Naive thymus-derived CD4-positive, alpha-beta T cell (primary cell): ENCODE measurements at regions not wholly inside any gene's neighbourhood (a gene's known extent, or its start where the extent isn't known, plus 50 kb on each side); places are given as distances from the start of the nearest gene placed in this dataset.

Experiments used
- ATAC-seq: fragments of 150-1000 bp; cut with Tn5 transposase; 2 replicates; pipeline ENCODE4 v1.10.0; 2021; ENCODE audit warnings: mild to moderate bottlenecking, moderate library complexity
- CTCF ChIA-PET: fragments of 350-600 bp; sonication (Branson Sonifier 250); formaldehyde crosslinking; loops from one replicate; lab custom pipeline; 2021; ENCODE audit warnings: antibody characterized with exemption; lab: Charles Lee
- POLR2A ChIA-PET: fragments of 350-600 bp; sonication (Branson Sonifier 250); formaldehyde crosslinking; loops from one replicate; lab custom pipeline; 2021; ENCODE audit warnings: antibody characterized with exemption, inconsistent platforms; lab: Charles Lee
- DNase-seq, 9 donors: peaks; one replicate each; pipeline versions ENCODE4 v3.0.0 to v3.0.0-alpha.2; 2020 to 2022; ENCODE audit warnings: mixed read lengths in 1 of 9
- H3K27ac ChIP-seq: one replicate; pipeline ENCODE4 v1.7.0; 2013; ENCODE audit warnings: mild to moderate bottlenecking, low read depth, low read length, moderate library complexity
- H3K27me3 ChIP-seq, 2 donors: one replicate each; pipeline ENCODE4 v1.7.0; 2013; ENCODE audit warnings: low read length in 2 of 2, mild to moderate bottlenecking in 2 of 2, moderate library complexity in 2 of 2; ENCODE audit not compliant: control insufficient read depth in 2 of 2, insufficient read depth in 2 of 2
- H3K36me3 ChIP-seq, 3 experiments: 1 replicate in 2 of 3; 2 replicates in 1 of 3; pipeline ENCODE4 v1.7.0; 2013; ENCODE audit warnings: low read length in 3 of 3, mild to moderate bottlenecking in 3 of 3, moderate library complexity in 1 of 3; ENCODE audit not compliant: insufficient read depth in 3 of 3, control insufficient read depth in 2 of 3
- H3K4me1 ChIP-seq, 2 donors: one replicate each; pipeline ENCODE4 v1.7.0; 2013; ENCODE audit warnings: low read length in 2 of 2, mild to moderate bottlenecking in 2 of 2, moderate library complexity in 1 of 2; ENCODE audit not compliant: control insufficient read depth in 2 of 2, insufficient read depth in 2 of 2
- H3K4me3 ChIP-seq: 2 replicates; pipeline ENCODE4 v1.7.0; 2013; ENCODE audit warnings: mild to moderate bottlenecking, low read length
- H3K9me3 ChIP-seq, 3 experiments: 1 replicate in 2 of 3; 2 replicates in 1 of 3; pipeline ENCODE4 v1.7.0; 2013; ENCODE audit warnings: low read length in 3 of 3; ENCODE audit not compliant: control insufficient read depth in 2 of 3
- H3K27ac Mint-ChIP-seq, 9 donors: one replicate each; pipeline ENCODE4 v1.8.0; 2020 to 2022; ENCODE audit warnings: mixed read lengths in 9 of 9, mild to moderate bottlenecking in 8 of 9, moderate library complexity in 5 of 9, inconsistent platforms in 2 of 9
- H3K27me3 Mint-ChIP-seq, 5 donors: one replicate each; pipeline ENCODE4 v1.8.0; 2021 to 2022; ENCODE audit warnings: mixed read lengths in 5 of 5, mild to moderate bottlenecking in 1 of 5
- H3K36me3 Mint-ChIP-seq, 5 donors: one replicate each; pipeline ENCODE4 v1.8.0; 2020 to 2022; ENCODE audit warnings: mixed read lengths in 5 of 5, mild to moderate bottlenecking in 3 of 5, inconsistent platforms in 1 of 5
- H3K4me1 Mint-ChIP-seq, 7 donors: one replicate each; pipeline ENCODE4 v1.8.0; 2020 to 2022; ENCODE audit warnings: mixed read lengths in 7 of 7, mild to moderate bottlenecking in 3 of 7, inconsistent platforms in 1 of 7
- H3K4me3 Mint-ChIP-seq, 10 donors: one replicate each; pipeline ENCODE4 v1.8.0; 2020 to 2022; ENCODE audit warnings: mild to moderate bottlenecking in 10 of 10, mixed read lengths in 10 of 10, moderate library complexity in 6 of 10, inconsistent platforms in 2 of 10
- H3K9me3 Mint-ChIP-seq, 11 donors: one replicate each; pipeline ENCODE4 v1.8.0; 2020 to 2022; ENCODE audit warnings: mixed read lengths in 11 of 11, mild to moderate bottlenecking in 4 of 11, inconsistent platforms in 1 of 11, moderate library complexity in 1 of 11
- intact Hi-C, 2 donors: fragments of 100-400 bp; cut with micrococcal nuclease; formaldehyde crosslinking; loops; one replicate each; pipeline ENCODE4 v1.15.1; 2023

GRCh38 chr2:147247749-147248148, 597.1 kb upstream of the ACVR2A start:
- intact Hi-C loops, result no loop called here
- H3K27me3 ChIP-seq, result no peaks in the 10 kb centered on the region
- Mint-ChIP-seq H3K36me3 (peaks cover 0 to 1% (median under 1%) of the 10 kb centered on the region in 5 donors), H3K4me3 (no peak overlapping the region), H3K4me1 (no peaks in the 10 kb centered on the region), H3K27ac (no peak overlapping the region), H3K9me3 (peaks cover 0 to 10% (median 2%) of the 10 kb centered on the region in 11 donors), H3K27me3 (peaks cover 0 to 17% (median 3%) of the 10 kb centered on the region in 5 donors)
- H3K27ac ChIP-seq, result no peak overlapping the region
- CTCF ChIA-PET, result no interaction called here
- POLR2A ChIA-PET, result interaction anchor here (0.6 kb wide), 1 partner anchor 1334 kb away, joined by 3 read pairs; no protein-coding TSS in a partner anchor
- ATAC-seq (no peak), DNase-seq (no peak)
- no peaks in the 10 kb centered on the region for H3K9me3 ChIP-seq
- no peaks in the 10 kb centered on the region for H3K36me3 ChIP-seq
- H3K4me1 ChIP-seq, result no peaks in the 10 kb centered on the region
- no peak overlapping the region for H3K4me3 ChIP-seq

GRCh38 chr2:147242445-147242844, 602.4 kb upstream of the ACVR2A start:
- H3K4me3 ChIP-seq, result no peak overlapping the region
- peaks cover 5 to 11% (median 7%) of the 10 kb centered on the region in 5 donors for H3K27me3 Mint-ChIP-seq
- no peaks in the 10 kb centered on the region for H3K4me1 ChIP-seq
- H3K36me3 Mint-ChIP-seq, result no peaks in the 10 kb centered on the region
- CTCF ChIA-PET, result no interaction called here
- H3K36me3 ChIP-seq, result no peaks in the 10 kb centered on the region
- POLR2A ChIA-PET, result no interaction called here
- no peaks in the 10 kb centered on the region for H3K9me3 ChIP-seq
- H3K27ac Mint-ChIP-seq, result no peak overlapping the region
- H3K4me1 Mint-ChIP-seq, result no peaks in the 10 kb centered on the region
- intact Hi-C loops, result no loop called here
- no peak overlapping the region for H3K27ac ChIP-seq
- peaks cover 0 to 15% (median 3%) of the 10 kb centered on the region in 11 donors for H3K9me3 Mint-ChIP-seq
- no peak for DNase-seq
- no peak for ATAC-seq
- H3K27me3 ChIP-seq, result no peaks in the 10 kb centered on the region
- H3K4me3 Mint-ChIP-seq, result no peak overlapping the region

GRCh38 chr2:147236601-147237000, 608.2 kb upstream of the ACVR2A start:
- no peaks in the 10 kb centered on the region for H3K9me3 ChIP-seq
- Mint-ChIP-seq H3K36me3 (no peaks in the 10 kb centered on the region), H3K27ac (no peak overlapping the region), H3K4me1 (no peaks in the 10 kb centered on the region), H3K27me3 (peaks cover 0 to 16% (median 7%) of the 10 kb centered on the region in 5 donors), H3K9me3 (peaks cover 0 to 15% (median 0%) of the 10 kb centered on the region in 11 donors), H3K4me3 (no peak overlapping the region)
- no peak for ATAC-seq
- H3K4me3 ChIP-seq, result no peak overlapping the region
- intact Hi-C loops, result no loop called here
- no peaks in the 10 kb centered on the region for H3K27me3 ChIP-seq
- no peaks in the 10 kb centered on the region for H3K36me3 ChIP-seq
- DNase-seq, result no peak
- no peaks in the 10 kb centered on the region for H3K4me1 ChIP-seq
- ChIA-PET CTCF (no interaction called here), POLR2A (no interaction called here)
- H3K27ac ChIP-seq, result no peak overlapping the region

GRCh38 chr2:147232225-147232669, 612.6 kb upstream of the ACVR2A start:
- H3K4me3 Mint-ChIP-seq, result no peak overlapping the region
- peaks cover 0 to 4% (median 0%) of the 10 kb centered on the region in 5 donors for H3K27me3 Mint-ChIP-seq
- CTCF ChIA-PET, result interaction anchor here (0.6 kb wide), 1 partner anchor 177 kb away, joined by 3 read pairs; no protein-coding TSS in a partner anchor
- no peaks in the 10 kb centered on the region for H3K36me3 Mint-ChIP-seq
- Histone ChIP-seq H3K27ac (no peak overlapping the region), H3K27me3 (no peaks in the 10 kb centered on the region), H3K9me3 (no peaks in the 10 kb centered on the region), H3K4me1 (no peaks in the 10 kb centered on the region), H3K36me3 (no peaks in the 10 kb centered on the region), H3K4me3 (no peak overlapping the region)
- ATAC-seq (no peak), DNase-seq (no peak)
- intact Hi-C loops, result no loop called here
- H3K9me3 Mint-ChIP-seq, result peaks cover 0 to 3% (median 0%) of the 10 kb centered on the region in 11 donors
- no peaks in the 10 kb centered on the region for H3K4me1 Mint-ChIP-seq
- no peak overlapping the region for H3K27ac Mint-ChIP-seq
- POLR2A ChIA-PET, result no interaction called here

- Mint-ChIP-seq H3K9me3 (peaks cover 0 to 3% (median 0%) of the 10 kb centered on the region in 11 donors), H3K27me3 (peaks cover 0 to 2% (median 0%) of the 10 kb centered on the region in 5 donors), H3K36me3 (no peaks in the 10 kb centered on the region), H3K27ac (no peak overlapping the region), H3K4me3 (no peak overlapping the region), H3K4me1 (no peaks in the 10 kb centered on the region)
- no peak overlapping the region for H3K27ac ChIP-seq
- no peak for ATAC-seq
- intact Hi-C loops, result no loop called here
- ChIA-PET CTCF (no interaction called here), POLR2A (no interaction called here)
- H3K4me3 ChIP-seq, result no peak overlapping the region
- no peaks in the 10 kb centered on the region for H3K4me1 ChIP-seq
- H3K36me3 ChIP-seq, result no peaks in the 10 kb centered on the region
- H3K9me3 ChIP-seq, result no peaks in the 10 kb centered on the region
- H3K27me3 ChIP-seq, result no peaks in the 10 kb centered on the region
- DNase-seq, result no peak
Measured at GRCh38 chr2:147231607-147232006, 613.2 kb upstream of the ACVR2A start.

GRCh38 chr2:147231081-147231480, 613.7 kb upstream of the ACVR2A start:
- Mint-ChIP-seq H3K4me3 (no peak overlapping the region), H3K9me3 (peaks cover 0 to 3% (median 0%) of the 10 kb centered on the region in 11 donors), H3K27me3 (peaks cover 0 to 2% (median 0%) of the 10 kb centered on the region in 5 donors), H3K36me3 (no peaks in the 10 kb centered on the region), H3K27ac (no peak overlapping the region), H3K4me1 (no peaks in the 10 kb centered on the region)
- Histone ChIP-seq H3K4me1 (no peaks in the 10 kb centered on the region), H3K27ac (no peak overlapping the region), H3K27me3 (no peaks in the 10 kb centered on the region), H3K36me3 (no peaks in the 10 kb centered on the region), H3K4me3 (no peak overlapping the region), H3K9me3 (no peaks in the 10 kb centered on the region)
- intact Hi-C loops, result no loop called here
- ATAC-seq (no peak), DNase-seq (no peak)
- ChIA-PET POLR2A (no interaction called here), CTCF (no interaction called here)

GRCh38 chr2:147227313-147227712, 617.5 kb upstream of the ACVR2A start:
- Histone ChIP-seq H3K4me3 (no peak overlapping the region), H3K27me3 (no peaks in the 10 kb centered on the region), H3K36me3 (no peaks in the 10 kb centered on the region), H3K27ac (no peak overlapping the region), H3K4me1 (no peaks in the 10 kb centered on the region), H3K9me3 (no peaks in the 10 kb centered on the region)
- Mint-ChIP-seq H3K4me1 (no peaks in the 10 kb centered on the region), H3K27ac (no peak overlapping the region), H3K9me3 (peaks cover 0 to 3% (median 0%) of the 10 kb centered on the region in 11 donors), H3K4me3 (no peak overlapping the region), H3K27me3 (no peaks in the 10 kb centered on the region), H3K36me3 (no peaks in the 10 kb centered on the region)
- DNase-seq (no peak), ATAC-seq (no peak)
- POLR2A ChIA-PET, result no interaction called here
- intact Hi-C loops, result no loop called here
- CTCF ChIA-PET, result no interaction called here
